Neuronal stem cell (in vitro differentiated cells): ENCODE measurements at regions not wholly inside any gene's neighbourhood (a gene's known extent, or its start where the extent isn't known, plus 50 kb on each side); places are given as distances from the start of the nearest gene placed in this dataset.
"Not testable (repeated sequence)": the region's sequence is repeated elsewhere in the genome, so short reads cannot be mapped to it uniquely, and the experiment has no call there.

Experiments
- DNase-seq: peaks from one replicate; pipeline ENCODE4 v3.0.0-alpha.2; 2013; ENCODE audit warnings: low spot score
- H2AFZ ChIP-seq: one replicate; pipeline ENCODE4 v1.6.1; 2013; ENCODE audit warnings: mild to moderate bottlenecking, low read length, inconsistent platforms
- H2AK5ac ChIP-seq: 2 replicates; pipeline ENCODE4 v1.6.1; 2013; ENCODE audit warnings: low read depth, mild to moderate bottlenecking, inconsistent platforms, low read length, moderate library complexity, mixed read lengths
- H2BK120ac ChIP-seq: 2 replicates; pipeline ENCODE4 v1.6.1; 2013; ENCODE audit warnings: low read depth, mild to moderate bottlenecking, inconsistent platforms, low read length, moderate library complexity, mixed read lengths
- H2BK12ac ChIP-seq: one replicate; pipeline ENCODE4 v1.6.1; 2013; ENCODE audit warnings: low read length, inconsistent platforms
- H2BK15ac ChIP-seq: 2 replicates; pipeline ENCODE4 v1.6.1; 2013; ENCODE audit warnings: mild to moderate bottlenecking, low read length, inconsistent platforms, mixed read lengths
- H2BK5ac ChIP-seq: one replicate; pipeline ENCODE4 v1.6.1; 2013; ENCODE audit warnings: inconsistent platforms, mild to moderate bottlenecking, low read length, moderate library complexity
- H3K14ac ChIP-seq: one replicate; pipeline ENCODE4 v1.6.1; 2013; ENCODE audit warnings: low read length, inconsistent platforms
- H3K18ac ChIP-seq: 2 replicates; pipeline ENCODE4 v1.6.1; 2013; ENCODE audit warnings: low read length, inconsistent platforms
- H3K23ac ChIP-seq: 2 replicates; pipeline ENCODE4 v1.6.1; 2013; ENCODE audit warnings: low read depth, mild to moderate bottlenecking, mixed read lengths, low read length, inconsistent platforms; ENCODE audit not compliant: poor library complexity
- H3K27ac ChIP-seq: replicated peaks from 3 replicates; pipeline ENCODE4 v1.5.1; 2013; ENCODE audit warnings: low read length, inconsistent platforms
- H3K27me3 ChIP-seq, 3 experiments: 2 replicates each; pipeline ENCODE4 v1.6.1; 2013; ENCODE audit warnings: low read length in 3 of 3, mild to moderate bottlenecking in 2 of 3, inconsistent platforms in 1 of 3, low read depth in 1 of 3, mixed read lengths in 1 of 3, moderate library complexity in 1 of 3; ENCODE audit not compliant: control insufficient read depth in 3 of 3, insufficient read depth in 3 of 3
- H3K36me3 ChIP-seq, 2 donors: replicated peaks in 1 of 2; 2 replicates each; pipeline ENCODE4 v1.6.1; 2013; ENCODE audit warnings: low read length in 2 of 2; ENCODE audit not compliant: control insufficient read depth in 2 of 2, insufficient read depth in 2 of 2
- H3K4ac ChIP-seq: 2 replicates; pipeline ENCODE4 v1.6.1; 2013; ENCODE audit warnings: inconsistent platforms, mild to moderate bottlenecking, low read length, moderate library complexity
- H3K4me1 ChIP-seq, 2 donors: 1 replicate in 1 of 2; 2 replicates in 1 of 2; pipeline ENCODE4 v1.6.1; 2013; ENCODE audit warnings: low read length in 2 of 2, low read depth in 1 of 2; ENCODE audit not compliant: control insufficient read depth in 2 of 2, insufficient read depth in 1 of 2
- H3K4me2 ChIP-seq: one replicate; pipeline ENCODE4 v1.6.1; 2013; ENCODE audit warnings: mild to moderate bottlenecking, low read length, inconsistent platforms; ENCODE audit not compliant: insufficient read depth, poor library complexity, severe bottlenecking
- H3K4me3 ChIP-seq, 2 donors: 2 replicates each; pipeline ENCODE4 v1.5.1; 2013; ENCODE audit warnings: low read length in 2 of 2, mild to moderate bottlenecking in 2 of 2, inconsistent platforms in 1 of 2, moderate library complexity in 1 of 2
- H3K79me1 ChIP-seq: one replicate; pipeline ENCODE4 v1.6.1; 2013; ENCODE audit warnings: low read depth, mild to moderate bottlenecking, inconsistent platforms, low read length, moderate library complexity
- H3K9ac ChIP-seq: one replicate; pipeline ENCODE4 v1.6.1; 2013; ENCODE audit warnings: mild to moderate bottlenecking, low read depth, low read length, inconsistent platforms; ENCODE audit not compliant: poor library complexity
- H3K9me3 ChIP-seq, 2 donors: replicated peaks in 1 of 2; 2 replicates each; pipeline versions ENCODE3 to v1.6.1; 2013; ENCODE audit warnings: low read length in 2 of 2, mild to moderate bottlenecking in 2 of 2, inconsistent platforms in 1 of 2, low read depth in 1 of 2, mixed read lengths in 1 of 2, moderate library complexity in 1 of 2; ENCODE audit not compliant: control insufficient read depth in 2 of 2, insufficient read depth in 1 of 2
- H4K8ac ChIP-seq: one replicate; pipeline ENCODE4 v1.6.1; 2013; ENCODE audit warnings: low read depth, mild to moderate bottlenecking, inconsistent platforms, low read length, moderate library complexity
- H4K91ac ChIP-seq: one replicate; pipeline ENCODE4 v1.6.1; 2013; ENCODE audit warnings: low read length, low read depth, mild to moderate bottlenecking, inconsistent platforms; ENCODE audit not compliant: poor library complexity
- whole genome bisulfite sequencing, 2 donors: extraction: QIAGEN DNeasy Blood & Tissue Kit; methylation state at CpG; one replicate each; pipeline ENCODE4 v1.1.7; 2013; ENCODE audit warnings: missing lambda C conversion rate in 2 of 2, mixed read lengths in 1 of 2; ENCODE audit not compliant: insufficient read length in 2 of 2, insufficient replicate concordance in 1 of 2; ENCODE audit errors: extremely low coverage in 2 of 2; 5-methylcytosine and 5-hydroxymethylcytosine counted together

DNA sequence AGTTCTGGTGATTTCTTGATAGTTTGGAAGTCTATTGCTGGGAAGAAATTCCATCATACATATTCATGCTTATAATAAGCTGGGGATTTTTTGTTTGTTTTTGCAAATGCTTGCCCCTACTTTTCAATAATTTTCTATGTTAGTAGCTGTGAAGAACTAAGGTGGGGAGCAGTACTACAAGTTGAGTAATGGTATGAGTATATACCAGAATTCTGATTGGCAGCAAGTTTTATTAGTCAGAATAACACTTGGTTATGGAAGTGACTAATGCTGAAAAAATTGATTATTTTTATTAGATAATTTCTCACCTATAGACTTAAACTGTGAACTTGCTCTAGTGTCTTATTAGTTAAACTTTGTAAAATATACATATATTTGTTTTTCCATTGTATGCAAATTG, 462.8 kb upstream of the EPHA6 start:
- H3K4me1 ChIP-seq, DNase-seq, H3K18ac ChIP-seq, H3K4ac ChIP-seq, H3K23ac ChIP-seq, H4K8ac ChIP-seq, H3K4me2 ChIP-seq, H4K91ac ChIP-seq, H3K79me1 ChIP-seq, H3K27ac ChIP-seq, H2BK15ac ChIP-seq, H2AK5ac ChIP-seq, H2AFZ ChIP-seq, H3K9ac ChIP-seq, H3K9me3 ChIP-seq, H3K27me3 ChIP-seq, H3K36me3 ChIP-seq, H3K4me3 ChIP-seq, H2BK5ac ChIP-seq, H2BK120ac ChIP-seq, H3K14ac ChIP-seq, H2BK12ac ChIP-seq: not testable (repeated sequence)

DNA sequence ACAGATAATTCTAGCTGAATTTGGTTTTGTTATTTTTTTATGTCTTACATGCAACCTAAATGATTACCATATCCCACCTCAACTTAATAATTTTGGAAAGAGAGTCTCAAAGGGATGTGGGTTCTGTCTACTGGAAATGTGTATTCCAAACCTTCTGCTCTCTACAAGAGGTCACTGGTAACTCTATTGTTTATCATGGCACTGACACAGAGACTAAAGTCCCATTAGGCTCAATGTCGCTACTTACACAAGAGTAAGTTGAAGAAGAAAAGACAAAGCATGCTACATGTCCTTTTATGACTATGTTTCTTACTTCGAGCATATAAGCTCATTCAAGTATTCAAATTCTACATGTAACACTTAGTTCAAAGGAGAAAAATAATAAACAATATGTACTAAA, 460.3 kb upstream of the EPHA6 start:
- no peak for DNase-seq
- no peak overlapping the region for H2AK5ac ChIP-seq
- no peaks in the 10 kb centered on the region for H3K79me1 ChIP-seq
- no CpG with 5 or more reads among the region's 2 CpGs for WGBS, 2 donors
- no peak overlapping the region for H3K27ac ChIP-seq
- no peak overlapping the region for H2AFZ ChIP-seq
- H2BK5ac ChIP-seq = no peak overlapping the region
- no peak overlapping the region for H3K18ac ChIP-seq
- H3K14ac ChIP-seq = no peak overlapping the region
- H2BK120ac ChIP-seq = no peak overlapping the region
- no peak overlapping the region for H3K4ac ChIP-seq
- H3K27me3 ChIP-seq = no peaks in the 10 kb centered on the region
- H4K91ac ChIP-seq = no peak overlapping the region
- no peak overlapping the region for H3K9ac ChIP-seq
- H2BK15ac ChIP-seq = no peak overlapping the region
- H3K4me2 ChIP-seq = no peak overlapping the region
- no peaks in the 10 kb centered on the region for H3K4me1 ChIP-seq
- H4K8ac ChIP-seq = no peak overlapping the region
- H3K36me3 ChIP-seq = no peaks in the 10 kb centered on the region
- H3K23ac ChIP-seq = no peak overlapping the region
- H2BK12ac ChIP-seq = no peak overlapping the region
- H3K9me3 ChIP-seq = no peaks in the 10 kb centered on the region
- no peak overlapping the region for H3K4me3 ChIP-seq

DNA sequence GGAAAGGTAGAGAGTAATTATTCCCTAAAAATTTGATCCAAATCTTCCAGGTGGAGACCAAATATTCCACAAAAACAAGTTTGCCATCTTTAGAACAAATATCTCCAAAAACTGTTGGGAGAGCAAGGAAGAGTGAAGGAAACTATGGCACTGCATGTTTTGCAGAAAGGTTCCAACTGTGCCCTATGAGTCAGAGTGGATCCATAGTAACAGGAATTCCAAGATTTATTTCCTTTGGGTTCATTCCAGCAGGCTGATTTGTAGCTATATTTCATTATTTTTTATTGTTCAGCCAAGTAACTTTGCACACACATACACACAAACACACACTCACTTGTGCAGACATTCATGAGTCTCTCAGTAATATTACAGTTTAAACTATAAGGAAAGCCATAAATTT, 459.7 kb upstream of the EPHA6 start:
- H3K36me3 ChIP-seq = no peaks in the 10 kb centered on the region
- no peaks in the 10 kb centered on the region for H3K9me3 ChIP-seq
- H3K27ac ChIP-seq = no peak overlapping the region
- H3K4ac ChIP-seq = no peak overlapping the region
- no peak overlapping the region for H2BK5ac ChIP-seq
- no peak overlapping the region for H2AFZ ChIP-seq
- no peak overlapping the region for H2AK5ac ChIP-seq
- H3K27me3 ChIP-seq = no peaks in the 10 kb centered on the region
- no peaks in the 10 kb centered on the region for H3K79me1 ChIP-seq
- DNase-seq = no peak
- no peak overlapping the region for H2BK15ac ChIP-seq
- no peak overlapping the region for H3K4me3 ChIP-seq
- H3K9ac ChIP-seq = no peak overlapping the region
- H4K91ac ChIP-seq = no peak overlapping the region
- no peak overlapping the region for H2BK120ac ChIP-seq
- H3K4me1 ChIP-seq = no peaks in the 10 kb centered on the region
- H3K4me2 ChIP-seq = no peak overlapping the region
- H3K18ac ChIP-seq = no peak overlapping the region
- no peak overlapping the region for H3K14ac ChIP-seq
- no peak overlapping the region for H4K8ac ChIP-seq
- H3K23ac ChIP-seq = no peak overlapping the region
- no peak overlapping the region for H2BK12ac ChIP-seq

DNA sequence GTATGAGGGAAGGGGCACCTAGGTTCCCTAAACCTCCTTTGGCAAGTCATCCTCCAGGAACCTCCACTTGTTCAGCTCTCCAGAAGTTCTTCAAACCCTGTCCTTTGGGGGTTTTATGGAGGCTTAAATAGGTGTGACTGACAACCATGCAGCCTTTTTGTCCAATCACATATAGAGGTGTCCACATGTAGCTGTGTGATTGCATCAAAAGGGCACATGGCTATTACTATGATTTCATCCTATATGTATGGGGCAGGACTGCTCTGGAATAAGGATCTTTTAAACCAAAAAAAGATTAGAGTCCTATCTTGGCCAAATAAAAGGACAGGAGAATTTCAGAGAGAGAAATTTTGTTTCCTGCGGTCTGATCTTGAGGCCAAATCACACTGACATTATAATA, 453.2 kb upstream of the EPHA6 start:
- Histone ChIP-seq H4K91ac (no peak overlapping the region), H3K9ac (no peak overlapping the region), H3K23ac (no peak overlapping the region), H3K4ac (no peak overlapping the region), H2AFZ (no peak overlapping the region), H3K4me2 (no peak overlapping the region), H3K79me1 (no peaks in the 10 kb centered on the region), H2BK12ac (no peak overlapping the region), H2BK15ac (no peak overlapping the region), H4K8ac (no peak overlapping the region), H2AK5ac (no peak overlapping the region), H3K4me1 (no peaks in the 10 kb centered on the region), H3K27me3 (no peaks in the 10 kb centered on the region), H3K14ac (no peak overlapping the region), H2BK5ac (no peak overlapping the region), H3K36me3 (no peaks in the 10 kb centered on the region), H3K27ac (no peak overlapping the region), H2BK120ac (no peak overlapping the region), H3K18ac (no peak overlapping the region), H3K4me3 (no peak overlapping the region), H3K9me3 (no peaks in the 10 kb centered on the region)
- no CpG with 5 or more reads among the region's 1 CpG for WGBS, 2 donors
- no peak for DNase-seq
